HepG2 (cell line): ENCODE measurements at regions not wholly inside any gene's neighbourhood (a gene's known extent, or its start where the extent isn't known, plus 50 kb on each side); places are given as distances from the start of the nearest gene placed in this dataset.
A peak's percentile ranks its signal among the peaks of the same experiment; 100 is the strongest.

ENCODE experiments used
- ATAC-seq: fragments of 200-7000 bp; cut with Tn5 transposase; 3 replicates; pipeline ENCODE4 v1.9.1; 2020; ENCODE audit warnings: mild to moderate bottlenecking, moderate library complexity
- BruUV-seq: library from RNA; stranded (reverse); fragments of 400-500 nt; replicated peaks from 2 replicates; lab custom pipeline; 2021; lab: Mats Ljungman, UMichigan
- CTCF ChIA-PET: fragments of 300-600 bp; formaldehyde crosslinking; extraction: SDS; loops from one replicate; lab custom pipeline; 2021; ENCODE audit warnings: low total read pairs, inconsistent platforms, low intra/inter-chr PET ratio; lab: Yijun Ruan, JAX
- POLR2A ChIA-PET: fragments of 350-600 bp; sonication (Branson Sonifier 250); formaldehyde crosslinking; loops from one replicate; lab custom pipeline; 2020; ENCODE audit warnings: antibody characterized with exemption, inconsistent platforms; lab: Yijun Ruan, JAX
- DNase-seq: peaks from one replicate; pipeline ENCODE4 v3.0.0-alpha.2; 2015; ENCODE audit warnings: low spot score
- FAIRE-seq: peaks from 3 replicates; lab custom pipeline; 2011; peaks lifted over from hg19 to GRCh38; lab: Jason Lieb, UNC
- H2AFZ ChIP-seq: one replicate; pipeline ENCODE4 v1.6.1; 2011; ENCODE audit warnings: low read length, inconsistent platforms
- H3K27ac ChIP-seq: fragments of 300-600 bp; 3 replicates; pipeline ENCODE4 v1.8.0; 2011; ENCODE audit warnings: mixed run types, mild to moderate bottlenecking, mixed read lengths, low read length, inconsistent platforms; ENCODE audit not compliant: insufficient read depth; ENCODE audit errors: extremely low read length
- H3K27me3 ChIP-seq, 2 experiments: fragments of 200-600 bp in 1 of 2; 2 replicates in 1 of 2; 3 replicates in 1 of 2; pipeline versions ENCODE4 v1.6.0 to v1.8.0; 2011; ENCODE audit warnings: low read length in 2 of 2, mild to moderate bottlenecking in 2 of 2, moderate library complexity in 2 of 2, inconsistent platforms in 1 of 2; ENCODE audit not compliant: insufficient read depth in 2 of 2, control insufficient read depth in 1 of 2
- H3K36me3 ChIP-seq, 2 experiments: fragments of 200-600 bp in 1 of 2; replicated peaks in 1 of 2; 2 replicates in 1 of 2; 3 replicates in 1 of 2; pipeline versions ENCODE4 v1.5.1 to v1.8.0; 2011; ENCODE audit warnings: low read length in 2 of 2, inconsistent platforms in 1 of 2; ENCODE audit not compliant: insufficient read depth in 2 of 2, control insufficient read depth in 1 of 2
- H3K4me1 ChIP-seq: 2 replicates; pipeline ENCODE4 v1.5.1; 2012; ENCODE audit warnings: low read length, inconsistent platforms; ENCODE audit not compliant: insufficient read depth
- H3K4me2 ChIP-seq: 2 replicates; pipeline ENCODE4 v1.6.0; 2011; ENCODE audit warnings: low read depth, low read length, inconsistent platforms
- H3K4me3 ChIP-seq, 3 experiments: fragments of 200-600 bp in 1 of 3; sonication (generic), shearing (Covaris generic) in 1 of 3; replicated peaks in 1 of 3; 2 replicates each; pipeline ENCODE4 v1.5.1; 2011 to 2016; ENCODE audit warnings: low read length in 3 of 3, inconsistent platforms in 2 of 3, low read depth in 2 of 3, mild to moderate bottlenecking in 2 of 3, control low read depth in 1 of 3, mixed read lengths in 1 of 3; ENCODE audit not compliant: insufficient read depth in 1 of 3
- H3K79me2 ChIP-seq: one replicate; pipeline ENCODE4 v1.6.1; 2011; ENCODE audit warnings: low read length, inconsistent platforms; ENCODE audit not compliant: insufficient read depth
- H3K9ac ChIP-seq: 2 replicates; pipeline ENCODE4 v1.6.0; 2011; ENCODE audit warnings: mild to moderate bottlenecking, low read depth, low read length, inconsistent platforms; ENCODE audit not compliant: insufficient read depth
- H3K9me3 ChIP-seq: 2 replicates; pipeline ENCODE4 v1.5.1; 2012; ENCODE audit warnings: mild to moderate bottlenecking, low read length
- H4K20me1 ChIP-seq: 2 replicates; pipeline ENCODE4 v1.6.0; 2011; ENCODE audit warnings: inconsistent platforms, mild to moderate bottlenecking, low read length, moderate library complexity; ENCODE audit not compliant: insufficient read depth
- ARID3A ChIP-seq: IDR thresholded peaks from 2 replicates; pipeline ENCODE4 v1.6.1; 2012; ENCODE audit warnings: low read depth, low read length, improper control_type of control experiment
- CTCF ChIP-seq: sonication (generic); formaldehyde crosslinking; IDR thresholded peaks from 2 replicates; pipeline ENCODE4 v1.5.0; 2020; ENCODE audit warnings: mild to moderate bottlenecking, missing genetic modification reagents, moderate library complexity
- GATA4 ChIP-seq: sonication (generic); IDR thresholded peaks from 2 replicates; pipeline ENCODE4 v1.6.1; 2016; ENCODE audit warnings: antibody characterized with exemption, low read depth, borderline replicate concordance
- HES4 ChIP-seq: sonication (generic); formaldehyde crosslinking; IDR thresholded peaks from 2 replicates; pipeline ENCODE4 v1.9.0; 2021; ENCODE audit warnings: mild to moderate bottlenecking, missing genetic modification reagents, borderline replicate concordance
- HMGXB4 ChIP-seq, 2 experiments: sonication (generic) in 1 of 2; formaldehyde crosslinking in 1 of 2; IDR thresholded peaks; 2 replicates each; pipeline versions ENCODE4 v1.4.0 to v1.6.1; 2018 to 2020; ENCODE audit warnings: missing genetic modification reagents in 2 of 2, borderline replicate concordance in 1 of 2, low read depth in 1 of 2, mild to moderate bottlenecking in 1 of 2, missing biosample characterization in 1 of 2
- JUND ChIP-seq: sonication (generic); formaldehyde crosslinking; IDR thresholded peaks from 2 replicates; pipeline ENCODE4 v1.8.0; 2022; ENCODE audit warnings: mild to moderate bottlenecking, missing genetic modification reagents
- NCOA5 ChIP-seq: sonication (generic); formaldehyde crosslinking; IDR thresholded peaks from 2 replicates; pipeline ENCODE4 v1.4.0; 2020; ENCODE audit warnings: missing genetic modification reagents
- RCOR2 ChIP-seq: IDR thresholded peaks from 2 replicates; pipeline ENCODE4 v1.6.1; 2016; ENCODE audit warnings: missing biosample characterization, missing genetic modification reagents
- REST ChIP-seq, 2 experiments: IDR thresholded peaks; 2 replicates each; pipeline ENCODE4 v1.6.1; 2011 to 2012; ENCODE audit warnings: low read length in 2 of 2, borderline replicate concordance in 1 of 2, low read depth in 1 of 2, mild to moderate bottlenecking in 1 of 2, moderate library complexity in 1 of 2
- RXRB ChIP-seq: IDR thresholded peaks from 2 replicates; pipeline ENCODE4 v1.6.1; 2016; ENCODE audit warnings: borderline replicate concordance, missing genetic modification reagents, missing compliant biosample characterization
- SAP130 ChIP-seq: IDR thresholded peaks from 2 replicates; pipeline ENCODE4 v1.6.1; 2016; ENCODE audit warnings: low read depth
- SMC3 ChIP-seq: IDR thresholded peaks from 2 replicates; pipeline ENCODE4 v1.6.1; 2011; ENCODE audit warnings: low read length, improper control_type of control experiment
- STAG1 ChIP-seq: sonication (generic); formaldehyde crosslinking; IDR thresholded peaks from 2 replicates; pipeline ENCODE4 v1.4.0; 2020; ENCODE audit warnings: missing genetic modification reagents
- ZFX ChIP-seq: sonication (generic); formaldehyde crosslinking; IDR thresholded peaks from 2 replicates; pipeline ENCODE4 v1.4.0; 2020; ENCODE audit warnings: mild to moderate bottlenecking, low read depth, missing genetic modification reagents, moderate library complexity
- WGBS: methylation state at CpG from one replicate; pipeline ENCODE4 v1.1.6; 2017; ENCODE audit warnings: low lambda C conversion rate; 5-methylcytosine and 5-hydroxymethylcytosine counted together
- in situ Hi-C: cut with HindIII; loops from 2 replicates; pipeline ENCODE4 v1.10.0; 2017; ENCODE audit warnings: low pct_unique_long_range_greater_than_20kb; ENCODE audit not compliant: extremely low pct_ligation_motif_present
- intact Hi-C: fragments of 100-400 bp; cut with micrococcal nuclease; formaldehyde crosslinking; loops from one replicate; pipeline ENCODE4 v1.10.0; 2022; ENCODE audit not compliant: unreplicated experiment

GRCh38 chr9:130770679-130771442, 64.2 kb upstream of the ABL1 start:
- Histone ChIP-seq H3K27me3 (no peaks in the 10 kb centered on the region), H3K27ac (no peak overlapping the region), H3K9ac (no peak overlapping the region), H3K4me1 (peaks cover 32% of the 10 kb centered on the region), H2AFZ (no peak overlapping the region), H4K20me1 (no peaks in the 10 kb centered on the region; the same call in 1 of the 2 replicates), H3K36me3 (no peaks in the 10 kb centered on the region), H3K4me3 (no peak overlapping the region), H3K79me2 (peaks cover 17% of the 10 kb centered on the region), H3K4me2 (no peak overlapping the region), H3K9me3 (no peaks in the 10 kb centered on the region)
- ATAC-seq (peak; percentile 65), FAIRE-seq (peak; percentile 66), DNase-seq (peak; percentile 50)
- 73% methylated on average over 2 of the region's 2 CpGs for WGBS
- intact Hi-C loops (loop anchor here (1.0 kb wide), 2 partner anchors 64 to 92 kb away; no protein-coding TSS in a partner anchor), in situ Hi-C loops (loop anchor here (5.0 to 10.0 kb wide), 2 partner anchors 91 to 174 kb away; no protein-coding TSS in a partner anchor)
- BruUV-seq: no TSS peak
- ChIA-PET POLR2A (no interaction called here), CTCF (interaction anchor here (1.7 to 2.3 kb wide), 2 partner anchors 93 to 96 kb away, joined by 14 to 19 read pairs; no protein-coding TSS in a partner anchor)
- TF ChIP-seq REST (IDR thresholded peaks at IDR 0.05; ENCODE audit: borderline replicate concordance in 1 of 2, low read depth in 1 of 2, low read length in 2 of 2) (no peak), SAP130 (CRISPR knock-in tag) (0 out of 2 replicates have a peak, but pooled peaks have one; percentile 13), HMGXB4 (CRISPR knock-in tag; IDR thresholded peaks at IDR 0.05; ENCODE audit: borderline replicate concordance in 1 of 2, low read depth in 1 of 2) (0 out of 4 replicates have a peak, but pooled peaks of 1 of the 2 experiments have one; percentile 30), ZFX (CRISPR knock-in tag) (0 out of 2 replicates have a peak, but pooled peaks have one; percentile 23), GATA4 (no peak), RXRB (CRISPR knock-in tag) (peak; percentile 9; the same call in 1 of the 2 replicates), ARID3A (0 out of 2 replicates have a peak, but pooled peaks have one; percentile 46), JUND (no peak), RCOR2 (CRISPR knock-in tag) (no peak), NCOA5 (CRISPR knock-in tag) (no peak), CTCF (CRISPR knock-in tag) (peak; percentile 69), SMC3 (peak; percentile 43; the same call in 1 of the 2 replicates), HES4 (no peak), STAG1 (CRISPR knock-in tag) (peak; percentile 66)
